ENCODE measurements at regions not wholly inside any gene's neighbourhood (a gene's known extent, or its start where the extent isn't known, plus 50 kb on each side); places are given as distances from the start of the nearest gene placed in this dataset.
A peak's percentile ranks its signal among the peaks of the same experiment; 100 is the strongest.

DNA sequence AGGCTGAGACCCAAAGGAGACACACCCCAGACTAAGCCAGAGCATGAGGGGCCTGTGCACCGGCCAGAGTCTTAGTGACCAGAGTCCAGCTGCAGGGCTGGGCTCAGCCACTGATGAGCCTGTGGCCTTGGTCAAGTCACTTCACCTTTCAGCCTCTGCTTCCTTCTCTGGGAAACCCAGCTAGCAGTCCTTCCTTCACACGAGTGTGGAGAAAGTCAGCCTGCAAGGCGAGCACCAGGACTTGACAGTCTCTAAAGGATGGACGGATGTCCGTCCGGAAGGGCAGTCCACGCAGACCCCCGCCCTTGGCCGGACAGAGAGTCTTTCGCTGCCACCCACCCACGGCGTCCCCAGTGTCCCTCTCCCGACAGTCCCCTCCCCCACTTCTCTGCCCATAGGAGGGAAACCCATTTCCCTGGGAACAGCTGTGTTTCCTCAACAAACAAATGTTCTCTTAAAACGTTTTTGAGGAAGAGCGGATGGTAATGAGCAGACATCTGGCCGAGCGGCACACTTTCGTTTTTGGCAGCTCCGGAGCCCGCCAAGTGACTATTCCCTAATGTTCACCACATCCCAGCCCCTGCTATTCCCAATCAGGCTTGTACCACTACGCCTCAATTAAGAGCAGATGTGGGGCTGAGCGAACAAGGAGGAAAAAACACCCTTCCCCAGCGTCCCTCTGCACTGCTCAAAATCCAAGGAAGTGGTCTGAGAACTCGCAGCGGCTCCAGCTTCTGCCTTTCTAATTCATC, 129.1 kb upstream of the SMAD3 start:
- H3K9me3 ChIP-seq (ENCODE audit: control insufficient read depth in 2 of 3, insufficient read depth in 1 of 3, low read length in 3 of 3), result no peaks in the 10 kb centered on the region
- H3K4me1 ChIP-seq (ENCODE audit: control insufficient read depth in 2 of 3, insufficient read depth in 2 of 3, low read depth in 1 of 3, low read length in 3 of 3), result peaks cover 10 to 21% (median 14%) of the 10 kb centered on the region in 3 donors
- TF ChIP-seq, protein P1, sequence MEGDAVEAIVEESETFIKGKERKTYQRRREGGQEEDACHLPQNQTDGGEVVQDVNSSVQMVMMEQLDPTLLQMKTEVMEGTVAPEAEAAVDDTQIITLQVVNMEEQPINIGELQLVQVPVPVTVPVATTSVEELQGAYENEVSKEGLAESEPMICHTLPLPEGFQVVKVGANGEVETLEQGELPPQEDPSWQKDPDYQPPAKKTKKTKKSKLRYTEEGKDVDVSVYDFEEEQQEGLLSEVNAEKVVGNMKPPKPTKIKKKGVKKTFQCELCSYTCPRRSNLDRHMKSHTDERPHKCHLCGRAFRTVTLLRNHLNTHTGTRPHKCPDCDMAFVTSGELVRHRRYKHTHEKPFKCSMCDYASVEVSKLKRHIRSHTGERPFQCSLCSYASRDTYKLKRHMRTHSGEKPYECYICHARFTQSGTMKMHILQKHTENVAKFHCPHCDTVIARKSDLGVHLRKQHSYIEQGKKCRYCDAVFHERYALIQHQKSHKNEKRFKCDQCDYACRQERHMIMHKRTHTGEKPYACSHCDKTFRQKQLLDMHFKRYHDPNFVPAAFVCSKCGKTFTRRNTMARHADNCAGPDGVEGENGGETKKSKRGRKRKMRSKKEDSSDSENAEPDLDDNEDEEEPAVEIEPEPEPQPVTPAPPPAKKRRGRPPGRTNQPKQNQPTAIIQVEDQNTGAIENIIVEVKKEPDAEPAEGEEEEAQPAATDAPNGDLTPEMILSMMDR (IDR thresholded peaks at IDR 0.05; ENCODE audit: borderline replicate concordance, extremely low read depth, insufficient read depth), result no peak
- H3K36me3 ChIP-seq (ENCODE audit: control insufficient read depth in 2 of 3, insufficient read depth in 3 of 3, low read length in 3 of 3), result no peaks in the 10 kb centered on the region
- H3K27ac ChIP-seq (ENCODE audit: low read depth in 2 of 2, low read length in 2 of 2), result no peak overlapping the region
- peak overlapping the region; percentile 31 to 48 (median 41) for H3K4me3 ChIP-seq (ENCODE audit: low read length in 3 of 3)
- intact Hi-C loops (cut with DNase I), result no loop called here
- FAIRE-seq, result no peak
- peak overlapping the region in 2 of 3 donors; percentile 16 to 40 for H3K9ac ChIP-seq (ENCODE audit: low read length in 3 of 3)
- DNase-seq, result peak; percentile 39 to 86 (median 62)
- no peaks in the 10 kb centered on the region for H3K27me3 ChIP-seq (ENCODE audit: control insufficient read depth, insufficient read depth, low read length)

DNA sequence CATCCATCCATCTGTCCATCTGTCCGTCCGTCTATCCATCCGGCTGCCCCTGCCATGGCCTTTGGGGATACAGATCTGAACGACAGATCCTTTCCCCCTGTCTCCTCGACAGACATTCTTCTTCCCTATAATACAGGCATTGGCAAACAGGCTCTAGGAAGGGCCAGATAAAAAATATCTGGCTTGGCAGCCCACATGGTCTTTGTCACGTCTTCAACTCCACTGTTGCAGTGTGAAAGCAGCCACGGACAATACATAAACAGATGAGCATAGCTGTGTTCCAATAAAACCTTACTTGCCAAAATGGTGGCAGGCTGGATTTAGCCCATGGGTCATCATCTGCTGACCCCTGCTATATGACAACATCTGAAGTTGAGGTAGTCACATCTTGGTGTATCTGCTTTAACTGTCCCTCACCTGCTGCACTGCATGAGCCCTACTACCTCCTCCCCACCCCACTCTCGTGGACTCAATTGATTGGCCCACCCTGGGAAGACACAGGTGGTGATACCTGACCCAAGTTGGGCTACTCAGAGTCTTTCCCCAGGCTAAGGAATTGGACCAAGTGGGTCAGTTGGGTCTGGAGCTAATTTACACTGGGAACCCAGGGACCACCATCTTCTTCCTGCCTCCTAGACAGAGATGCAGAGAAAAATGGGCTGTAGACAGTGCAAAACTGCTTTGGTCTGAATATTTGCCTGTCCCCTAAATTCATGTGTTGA, 128.4 kb upstream of the SMAD3 start:
- Histone ChIP-seq H3K27me3 (ENCODE audit: control insufficient read depth, insufficient read depth, low read length) (no peaks in the 10 kb centered on the region), H3K9ac (ENCODE audit: low read length in 3 of 3) (peak overlapping the region in 1 of 3 donors; percentile 40), H3K9me3 (ENCODE audit: control insufficient read depth in 2 of 3, insufficient read depth in 1 of 3, low read length in 3 of 3) (no peaks in the 10 kb centered on the region), H3K4me3 (ENCODE audit: low read length in 3 of 3) (peak overlapping the region; percentile 31 to 48 (median 41)), H3K27ac (ENCODE audit: low read depth in 2 of 2, low read length in 2 of 2) (no peak overlapping the region), H3K4me1 (ENCODE audit: control insufficient read depth in 2 of 3, insufficient read depth in 2 of 3, low read depth in 1 of 3, low read length in 3 of 3) (peaks cover 8 to 17% (median 8%) of the 10 kb centered on the region in 3 donors), H3K36me3 (ENCODE audit: control insufficient read depth in 2 of 3, insufficient read depth in 3 of 3, low read length in 3 of 3) (no peaks in the 10 kb centered on the region)
- FAIRE-seq (no peak), DNase-seq (no peak)
- TF ChIP-seq, protein P1 (IDR thresholded peaks at IDR 0.05; ENCODE audit: borderline replicate concordance, extremely low read depth, insufficient read depth), result no peak
- intact Hi-C loops (cut with DNase I), result no loop called here

GRCh38 chr15:66937588-66937987, 127.8 kb upstream of the SMAD3 start:
- H3K4me1 ChIP-seq (ENCODE audit: control insufficient read depth in 2 of 3, insufficient read depth in 2 of 3, low read depth in 1 of 3, low read length in 3 of 3), result peaks cover 2 to 12% (median 3%) of the 10 kb centered on the region in 3 donors
- no peak overlapping the region for H3K4me3 ChIP-seq (ENCODE audit: low read length in 3 of 3)
- H3K27me3 ChIP-seq (ENCODE audit: control insufficient read depth, insufficient read depth, low read length), result no peaks in the 10 kb centered on the region
- H3K36me3 ChIP-seq (ENCODE audit: control insufficient read depth in 2 of 3, insufficient read depth in 3 of 3, low read length in 3 of 3), result no peaks in the 10 kb centered on the region
- TF ChIP-seq, protein P1 (IDR thresholded peaks at IDR 0.05; ENCODE audit: borderline replicate concordance, extremely low read depth, insufficient read depth), result no peak
- H3K27ac ChIP-seq (ENCODE audit: low read depth in 2 of 2, low read length in 2 of 2), result no peak overlapping the region
- intact Hi-C loops (cut with DNase I), result no loop called here
- FAIRE-seq (no peak), DNase-seq (no peak)
- no peak overlapping the region for H3K9ac ChIP-seq (ENCODE audit: low read length in 3 of 3)
- H3K9me3 ChIP-seq (ENCODE audit: control insufficient read depth in 2 of 3, insufficient read depth in 1 of 3, low read length in 3 of 3), result no peaks in the 10 kb centered on the region
